A673 (cell line): ENCODE measurements at regions not wholly inside any gene's neighbourhood (a gene's known extent, or its start where the extent isn't known, plus 50 kb on each side); places are given as distances from the start of the nearest gene placed in this dataset.

Experiments used
- BruUV-seq: library from RNA; stranded (reverse); fragments of 400-500 nt; replicated peaks from 2 replicates; lab custom pipeline; 2021; lab: Mats Ljungman, UMichigan
- CTCF ChIA-PET: fragments of 300-600 bp; sonication (Branson Sonifier 250); formaldehyde crosslinking; loops from one replicate; lab custom pipeline; 2022; ENCODE audit warnings: antibody characterized with exemption; lab: Charles Lee
- POLR2A ChIA-PET: fragments of 300-600 bp; sonication (Branson Sonifier 250); formaldehyde crosslinking; loops from one replicate; lab custom pipeline; 2022; ENCODE audit warnings: antibody characterized with exemption; ENCODE audit not compliant: low non-redundant PET; lab: Charles Lee
- DNase-seq: peaks from one replicate; pipeline ENCODE4 v3.0.0-alpha.2; 2015; ENCODE audit warnings: low spot score
- H3K27ac ChIP-seq: fragments of 200-600 bp; sonication (generic); 2 replicates; pipeline ENCODE4 v1.5.1; 2016; ENCODE audit warnings: mixed run types, low read depth, mild to moderate bottlenecking, mixed read lengths, antibody characterized with exemption, low read length; ENCODE audit not compliant: poor library complexity, severe bottlenecking
- H3K27me3 ChIP-seq: fragments of 200-600 bp; sonication (generic); replicated peaks from 2 replicates; pipeline ENCODE4 v1.6.1; 2017; ENCODE audit warnings: mixed run types, low read depth, mild to moderate bottlenecking, mixed read lengths, antibody characterized with exemption, low read length; ENCODE audit not compliant: insufficient read depth, poor library complexity
- H3K36me3 ChIP-seq: fragments of 200-600 bp; sonication (generic); 2 replicates; pipeline ENCODE4 v1.6.1; 2016; ENCODE audit warnings: mixed run types, mild to moderate bottlenecking, mixed read lengths, antibody characterized with exemption, low read length; ENCODE audit not compliant: insufficient read depth, poor library complexity, severe bottlenecking
- H3K4me1 ChIP-seq: fragments of 200-600 bp; sonication (generic); 2 replicates; pipeline ENCODE4 v1.6.1; 2017; ENCODE audit warnings: mixed run types, mild to moderate bottlenecking, mixed read lengths, antibody characterized with exemption, low read length; ENCODE audit not compliant: insufficient read depth, poor library complexity, severe bottlenecking
- H3K4me3 ChIP-seq: fragments of 200-600 bp; sonication (generic); 2 replicates; pipeline ENCODE4 v1.5.1; 2016; ENCODE audit warnings: low read depth, mixed run types, mild to moderate bottlenecking, mixed read lengths, low read length; ENCODE audit not compliant: poor library complexity, severe bottlenecking
- H3K9me3 ChIP-seq: fragments of 200-600 bp; sonication (generic); 2 replicates; pipeline ENCODE4 v1.6.1; 2016; ENCODE audit warnings: mixed run types, low read depth, mild to moderate bottlenecking, mixed read lengths, antibody characterized with exemption, low read length; ENCODE audit not compliant: poor library complexity, severe bottlenecking
- CTCF ChIP-seq: fragments of 300-800, 200-600 bp; sonication (generic); conservative IDR thresholded peaks from 2 replicates; pipeline ENCODE4 v1.5.1; 2017; ENCODE audit warnings: low read depth, mild to moderate bottlenecking, antibody characterized with exemption, low read length, moderate library complexity, mixed read lengths
- EZH2 ChIP-seq: fragments of 200-600 bp; sonication (generic); IDR thresholded peaks from 2 replicates; pipeline ENCODE4 v1.6.1; 2017; ENCODE audit warnings: borderline replicate concordance, low read depth, mild to moderate bottlenecking, mixed read lengths, antibody characterized with exemption, low read length; ENCODE audit not compliant: poor library complexity, severe bottlenecking
- intact Hi-C: fragments of 100-400 bp; cut with micrococcal nuclease; formaldehyde crosslinking; loops from one replicate; pipeline ENCODE4 v1.10.0; 2022; ENCODE audit not compliant: unreplicated experiment

- no peak for DNase-seq
- Histone ChIP-seq H3K4me3 (no peak overlapping the region), H3K27ac (no peak overlapping the region), H3K27me3 (no peaks in the 10 kb centered on the region), H3K4me1 (no peaks in the 10 kb centered on the region), H3K9me3 (no peaks in the 10 kb centered on the region), H3K36me3 (no peaks in the 10 kb centered on the region)
- intact Hi-C loops: no loop called here
- ChIA-PET POLR2A (no interaction called here), CTCF (no interaction called here)
- no peak for TF ChIP-seq EZH2
- TF ChIP-seq CTCF: no peak
- BruUV-seq: no TSS peak
Observed at GRCh38 chr7:42502022-42502421, 265.0 kb upstream of the GLI3 start.

GRCh38 chr7:42495256-42495655, 258.2 kb upstream of the GLI3 start:
- H3K27ac ChIP-seq: no peak overlapping the region
- intact Hi-C loops: no loop called here
- peak; percentile 31 for DNase-seq
- ChIA-PET CTCF (no interaction called here), POLR2A (no interaction called here)
- H3K4me3 ChIP-seq: no peak overlapping the region
- peaks cover 14% of the 10 kb centered on the region for H3K4me1 ChIP-seq
- no peaks in the 10 kb centered on the region for H3K36me3 ChIP-seq
- TF ChIP-seq CTCF (no peak), EZH2 (no peak)
- no TSS peak for BruUV-seq
- H3K27me3 ChIP-seq: peaks cover 5% of the 10 kb centered on the region
- H3K9me3 ChIP-seq: no peaks in the 10 kb centered on the region

- POLR2A ChIA-PET: no interaction called here
- no peaks in the 10 kb centered on the region for H3K9me3 ChIP-seq
- CTCF ChIA-PET: no interaction called here
- DNase-seq: no peak
- TF ChIP-seq EZH2 (no peak), CTCF (no peak)
- H3K4me1 ChIP-seq: peaks cover 14% of the 10 kb centered on the region
- H3K4me3 ChIP-seq: no peak overlapping the region
- no TSS peak for BruUV-seq
- no peak overlapping the region for H3K27ac ChIP-seq
- no peaks in the 10 kb centered on the region for H3K36me3 ChIP-seq
- intact Hi-C loops: no loop called here
- H3K27me3 ChIP-seq: peaks cover 5% of the 10 kb centered on the region
Observed at GRCh38 chr7:42494736-42495135, 257.7 kb upstream of the GLI3 start.
